Mesothelial cell of epicardium (in vitro differentiated cells): ENCODE measurements at regions not wholly inside any gene's neighbourhood (a gene's known extent, or its start where the extent isn't known, plus 50 kb on each side); places are given as distances from the start of the nearest gene placed in this dataset.

Source experiments
- DNase-seq, 2 experiments: peaks; one replicate each; pipeline ENCODE4 v3.0.0; 2021; ENCODE audit warnings: low spot score in 2 of 2; ENCODE audit not compliant: unreplicated experiment in 2 of 2
- H3K27ac Mint-ChIP-seq: 2 replicates; pipeline ENCODE4 v1.8.0; 2021; ENCODE audit warnings: mixed read lengths
- H3K27me3 Mint-ChIP-seq: 2 replicates; pipeline ENCODE4 v1.8.0; 2021; ENCODE audit warnings: low read depth, mixed read lengths
- H3K36me3 Mint-ChIP-seq: 2 replicates; pipeline ENCODE4 v1.8.0; 2021; ENCODE audit warnings: mixed read lengths
- H3K4me1 Mint-ChIP-seq: 2 replicates; pipeline ENCODE4 v1.8.0; 2021; ENCODE audit warnings: mixed read lengths
- H3K4me3 Mint-ChIP-seq: 2 replicates; pipeline ENCODE4 v1.8.0; 2021; ENCODE audit warnings: mild to moderate bottlenecking, moderate library complexity, mixed read lengths
- H3K9me3 Mint-ChIP-seq: 2 replicates; pipeline ENCODE4 v1.8.0; 2021; ENCODE audit warnings: mixed read lengths
- TF ChIP-seq, protein P1 (sequence below): fragments of 200-600 bp; sonication (generic); IDR thresholded peaks from one replicate; pipeline ENCODE4 v1.5.0; 2021; ENCODE audit warnings: antibody characterized with exemption; ENCODE audit not compliant: unreplicated experiment

GRCh38 chr4:1466034-1466862, 60.0 kb upstream of the NKX1-1 start:
- TF ChIP-seq, protein P1, sequence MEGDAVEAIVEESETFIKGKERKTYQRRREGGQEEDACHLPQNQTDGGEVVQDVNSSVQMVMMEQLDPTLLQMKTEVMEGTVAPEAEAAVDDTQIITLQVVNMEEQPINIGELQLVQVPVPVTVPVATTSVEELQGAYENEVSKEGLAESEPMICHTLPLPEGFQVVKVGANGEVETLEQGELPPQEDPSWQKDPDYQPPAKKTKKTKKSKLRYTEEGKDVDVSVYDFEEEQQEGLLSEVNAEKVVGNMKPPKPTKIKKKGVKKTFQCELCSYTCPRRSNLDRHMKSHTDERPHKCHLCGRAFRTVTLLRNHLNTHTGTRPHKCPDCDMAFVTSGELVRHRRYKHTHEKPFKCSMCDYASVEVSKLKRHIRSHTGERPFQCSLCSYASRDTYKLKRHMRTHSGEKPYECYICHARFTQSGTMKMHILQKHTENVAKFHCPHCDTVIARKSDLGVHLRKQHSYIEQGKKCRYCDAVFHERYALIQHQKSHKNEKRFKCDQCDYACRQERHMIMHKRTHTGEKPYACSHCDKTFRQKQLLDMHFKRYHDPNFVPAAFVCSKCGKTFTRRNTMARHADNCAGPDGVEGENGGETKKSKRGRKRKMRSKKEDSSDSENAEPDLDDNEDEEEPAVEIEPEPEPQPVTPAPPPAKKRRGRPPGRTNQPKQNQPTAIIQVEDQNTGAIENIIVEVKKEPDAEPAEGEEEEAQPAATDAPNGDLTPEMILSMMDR = no peak
- no peak for DNase-seq
- no peak overlapping the region for H3K4me3 Mint-ChIP-seq
- H3K36me3 Mint-ChIP-seq = no peaks in the 10 kb centered on the region
- peaks cover 14% of the 10 kb centered on the region for H3K9me3 Mint-ChIP-seq
- H3K27ac Mint-ChIP-seq = no peak overlapping the region
- H3K27me3 Mint-ChIP-seq = peaks cover 20% of the 10 kb centered on the region
- peaks cover 5% of the 10 kb centered on the region for H3K4me1 Mint-ChIP-seq

- no peak overlapping the region for H3K27ac Mint-ChIP-seq
- TF ChIP-seq, protein P1 = no peak
- no peak for DNase-seq
- peaks cover 6% of the 10 kb centered on the region for H3K4me1 Mint-ChIP-seq
- no peak overlapping the region for H3K4me3 Mint-ChIP-seq
- H3K36me3 Mint-ChIP-seq = no peaks in the 10 kb centered on the region
- H3K9me3 Mint-ChIP-seq = peaks cover 14% of the 10 kb centered on the region
- peaks cover 25% of the 10 kb centered on the region for H3K27me3 Mint-ChIP-seq
These were observed 59.2 kb upstream of the NKX1-1 start for GRCh38 chr4:1465173-1466033.

- Mint-ChIP-seq H3K4me1 (peaks cover 6% of the 10 kb centered on the region), H3K36me3 (no peaks in the 10 kb centered on the region), H3K4me3 (no peak overlapping the region), H3K27me3 (peaks cover 33% of the 10 kb centered on the region), H3K27ac (no peak overlapping the region), H3K9me3 (peaks cover 14% of the 10 kb centered on the region)
- no peak for DNase-seq
- TF ChIP-seq, protein P1 = no peak
These were observed 58.4 kb upstream of the NKX1-1 start for GRCh38 chr4:1464581-1465171.

- no peaks in the 10 kb centered on the region for H3K36me3 Mint-ChIP-seq
- H3K27me3 Mint-ChIP-seq = peaks cover 39% of the 10 kb centered on the region
- TF ChIP-seq, protein P1 = no peak
- H3K4me1 Mint-ChIP-seq = peaks cover 6% of the 10 kb centered on the region
- H3K4me3 Mint-ChIP-seq = no peak overlapping the region
- no peak for DNase-seq
- H3K27ac Mint-ChIP-seq = no peak overlapping the region
- peaks cover 14% of the 10 kb centered on the region for H3K9me3 Mint-ChIP-seq
These were observed 57.8 kb upstream of the NKX1-1 start for GRCh38 chr4:1463927-1464540.
